ENCODE measurements at regions not wholly inside any gene's neighbourhood (a gene's known extent, or its start where the extent isn't known, plus 50 kb on each side); places are given as distances from the start of the nearest gene placed in this dataset.

DNA sequence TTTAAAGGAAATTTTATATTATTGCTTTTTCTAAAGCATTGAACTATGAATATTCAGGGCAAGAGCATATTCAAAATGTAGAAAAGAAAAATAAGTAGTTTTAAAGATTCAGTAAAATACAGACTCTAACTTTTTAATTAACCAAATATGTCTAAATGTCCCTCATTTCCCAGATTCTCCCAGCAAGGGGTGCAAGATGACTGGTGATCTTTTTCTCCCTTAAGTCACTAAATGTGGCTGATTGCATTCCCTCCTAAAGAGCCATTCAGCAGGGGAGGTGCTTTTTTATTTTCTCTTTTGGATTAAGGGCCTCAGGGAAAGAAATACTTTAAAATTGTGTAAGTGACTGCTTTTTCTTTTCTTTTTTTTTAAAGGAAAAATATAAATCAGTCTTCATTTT, 406.9 kb downstream of the OXSM start:
- TF ChIP-seq, protein P1, sequence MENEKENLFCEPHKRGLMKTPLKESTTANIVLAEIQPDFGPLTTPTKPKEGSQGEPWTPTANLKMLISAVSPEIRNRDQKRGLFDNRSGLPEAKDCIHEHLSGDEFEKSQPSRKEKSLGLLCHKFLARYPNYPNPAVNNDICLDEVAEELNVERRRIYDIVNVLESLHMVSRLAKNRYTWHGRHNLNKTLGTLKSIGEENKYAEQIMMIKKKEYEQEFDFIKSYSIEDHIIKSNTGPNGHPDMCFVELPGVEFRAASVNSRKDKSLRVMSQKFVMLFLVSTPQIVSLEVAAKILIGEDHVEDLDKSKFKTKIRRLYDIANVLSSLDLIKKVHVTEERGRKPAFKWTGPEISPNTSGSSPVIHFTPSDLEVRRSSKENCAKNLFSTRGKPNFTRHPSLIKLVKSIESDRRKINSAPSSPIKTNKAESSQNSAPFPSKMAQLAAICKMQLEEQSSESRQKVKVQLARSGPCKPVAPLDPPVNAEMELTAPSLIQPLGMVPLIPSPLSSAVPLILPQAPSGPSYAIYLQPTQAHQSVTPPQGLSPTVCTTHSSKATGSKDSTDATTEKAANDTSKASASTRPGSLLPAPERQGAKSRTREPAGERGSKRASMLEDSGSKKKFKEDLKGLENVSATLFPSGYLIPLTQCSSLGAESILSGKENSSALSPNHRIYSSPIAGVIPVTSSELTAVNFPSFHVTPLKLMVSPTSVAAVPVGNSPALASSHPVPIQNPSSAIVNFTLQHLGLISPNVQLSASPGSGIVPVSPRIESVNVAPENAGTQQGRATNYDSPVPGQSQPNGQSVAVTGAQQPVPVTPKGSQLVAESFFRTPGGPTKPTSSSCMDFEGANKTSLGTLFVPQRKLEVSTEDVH (IDR thresholded peaks at IDR 0.05; ENCODE audit: low read depth, partially characterized antibody): no peak
- TF ChIP-seq RAD21 (IDR thresholded peaks at IDR 0.05; ENCODE audit: insufficient read depth, low read depth, low read length) (no peak), EP300 (IDR thresholded peaks at IDR 0.05; ENCODE audit: borderline replicate concordance in 1 of 2, control insufficient read depth in 1 of 2, low read depth in 2 of 2, low read length in 2 of 2) (no peak), POLR2A (IDR thresholded peaks at IDR 0.05; ENCODE audit: low read depth, low read length) (no peak), RB1 (IDR thresholded peaks at IDR 0.05; ENCODE audit: borderline replicate concordance) (no peak), CEBPB (IDR thresholded peaks at IDR 0.05; ENCODE audit: borderline replicate concordance in 1 of 2, low read depth in 2 of 2, low read length in 2 of 2) (no peak), RELA (IDR thresholded peaks at IDR 0.05; ENCODE audit: borderline replicate concordance, partially characterized antibody) (no peak), POLR2AphosphoS5 (IDR thresholded peaks at IDR 0.05; ENCODE audit: low read length) (no peak), YY1 (IDR thresholded peaks at IDR 0.05; ENCODE audit: low read depth, low read length) (no peak), ZNF207 (IDR thresholded peaks at IDR 0.05; ENCODE audit: borderline replicate concordance) (no peak)
- TF ChIP-seq, protein P2, sequence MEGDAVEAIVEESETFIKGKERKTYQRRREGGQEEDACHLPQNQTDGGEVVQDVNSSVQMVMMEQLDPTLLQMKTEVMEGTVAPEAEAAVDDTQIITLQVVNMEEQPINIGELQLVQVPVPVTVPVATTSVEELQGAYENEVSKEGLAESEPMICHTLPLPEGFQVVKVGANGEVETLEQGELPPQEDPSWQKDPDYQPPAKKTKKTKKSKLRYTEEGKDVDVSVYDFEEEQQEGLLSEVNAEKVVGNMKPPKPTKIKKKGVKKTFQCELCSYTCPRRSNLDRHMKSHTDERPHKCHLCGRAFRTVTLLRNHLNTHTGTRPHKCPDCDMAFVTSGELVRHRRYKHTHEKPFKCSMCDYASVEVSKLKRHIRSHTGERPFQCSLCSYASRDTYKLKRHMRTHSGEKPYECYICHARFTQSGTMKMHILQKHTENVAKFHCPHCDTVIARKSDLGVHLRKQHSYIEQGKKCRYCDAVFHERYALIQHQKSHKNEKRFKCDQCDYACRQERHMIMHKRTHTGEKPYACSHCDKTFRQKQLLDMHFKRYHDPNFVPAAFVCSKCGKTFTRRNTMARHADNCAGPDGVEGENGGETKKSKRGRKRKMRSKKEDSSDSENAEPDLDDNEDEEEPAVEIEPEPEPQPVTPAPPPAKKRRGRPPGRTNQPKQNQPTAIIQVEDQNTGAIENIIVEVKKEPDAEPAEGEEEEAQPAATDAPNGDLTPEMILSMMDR (IDR thresholded peaks at IDR 0.05 in 2 of 3, conservative IDR thresholded peaks at IDR 0.05 in 1 of 3; ENCODE audit: control insufficient read depth in 2 of 3, extremely low read depth in 1 of 3, insufficient read depth in 1 of 3, low read depth in 3 of 3, low read length in 3 of 3): no peak
